ENCODE measurements at regions not wholly inside any gene's neighbourhood (a gene's known extent, or its start where the extent isn't known, plus 50 kb on each side); places are given as distances from the start of the nearest gene placed in this dataset.

DNA sequence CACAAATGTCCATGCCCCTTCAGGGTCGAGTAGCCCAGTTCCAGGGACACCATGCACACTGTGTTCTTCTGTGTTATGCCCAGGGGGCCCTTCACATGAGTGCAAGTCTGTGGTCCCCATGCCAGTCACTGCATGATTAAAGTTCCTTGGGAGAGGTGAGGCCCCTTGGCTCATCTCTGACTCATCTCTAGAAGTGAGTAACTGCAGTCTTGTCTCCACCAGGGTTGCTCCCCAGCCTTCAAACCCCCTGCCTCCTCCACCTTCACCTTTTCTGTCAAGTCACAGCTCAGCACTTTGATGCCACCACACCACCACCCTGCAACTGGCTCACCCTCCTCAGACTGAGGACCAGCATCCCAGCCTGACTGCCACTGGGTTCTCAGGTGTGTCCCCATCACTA, 161.7 kb downstream of the UNC5CL start:
- TF ChIP-seq, protein P1, sequence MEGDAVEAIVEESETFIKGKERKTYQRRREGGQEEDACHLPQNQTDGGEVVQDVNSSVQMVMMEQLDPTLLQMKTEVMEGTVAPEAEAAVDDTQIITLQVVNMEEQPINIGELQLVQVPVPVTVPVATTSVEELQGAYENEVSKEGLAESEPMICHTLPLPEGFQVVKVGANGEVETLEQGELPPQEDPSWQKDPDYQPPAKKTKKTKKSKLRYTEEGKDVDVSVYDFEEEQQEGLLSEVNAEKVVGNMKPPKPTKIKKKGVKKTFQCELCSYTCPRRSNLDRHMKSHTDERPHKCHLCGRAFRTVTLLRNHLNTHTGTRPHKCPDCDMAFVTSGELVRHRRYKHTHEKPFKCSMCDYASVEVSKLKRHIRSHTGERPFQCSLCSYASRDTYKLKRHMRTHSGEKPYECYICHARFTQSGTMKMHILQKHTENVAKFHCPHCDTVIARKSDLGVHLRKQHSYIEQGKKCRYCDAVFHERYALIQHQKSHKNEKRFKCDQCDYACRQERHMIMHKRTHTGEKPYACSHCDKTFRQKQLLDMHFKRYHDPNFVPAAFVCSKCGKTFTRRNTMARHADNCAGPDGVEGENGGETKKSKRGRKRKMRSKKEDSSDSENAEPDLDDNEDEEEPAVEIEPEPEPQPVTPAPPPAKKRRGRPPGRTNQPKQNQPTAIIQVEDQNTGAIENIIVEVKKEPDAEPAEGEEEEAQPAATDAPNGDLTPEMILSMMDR (IDR thresholded peaks at IDR 0.05; ENCODE audit: extremely low read depth in 1 of 2, insufficient read depth in 1 of 2, low read depth in 1 of 2, low read length in 2 of 2) = no peak
- TF ChIP-seq, protein P2, sequence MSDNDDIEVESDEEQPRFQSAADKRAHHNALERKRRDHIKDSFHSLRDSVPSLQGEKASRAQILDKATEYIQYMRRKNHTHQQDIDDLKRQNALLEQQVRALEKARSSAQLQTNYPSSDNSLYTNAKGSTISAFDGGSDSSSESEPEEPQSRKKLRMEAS (IDR thresholded peaks at IDR 0.05; ENCODE audit: insufficient read depth, insufficient read length) = no peak
- no peak for TF ChIP-seq EZH2 (IDR thresholded peaks at IDR 0.05; ENCODE audit: borderline replicate concordance, low read depth, low read length, severe bottlenecking)
